SH-SY5Y (cell line): ENCODE measurements at regions not wholly inside any gene's neighbourhood (a gene's known extent, or its start where the extent isn't known, plus 50 kb on each side); places are given as distances from the start of the nearest gene placed in this dataset.

Experiments
- GATA2 ChIP-seq: IDR thresholded peaks from 2 replicates; pipeline ENCODE4 v1.6.1; 2011; ENCODE audit warnings: mild to moderate bottlenecking, low read depth, low read length
- GATA3 ChIP-seq: IDR thresholded peaks from 2 replicates; pipeline ENCODE4 v1.6.1; 2011; ENCODE audit warnings: low read depth, mild to moderate bottlenecking, low read length, moderate library complexity

DNA sequence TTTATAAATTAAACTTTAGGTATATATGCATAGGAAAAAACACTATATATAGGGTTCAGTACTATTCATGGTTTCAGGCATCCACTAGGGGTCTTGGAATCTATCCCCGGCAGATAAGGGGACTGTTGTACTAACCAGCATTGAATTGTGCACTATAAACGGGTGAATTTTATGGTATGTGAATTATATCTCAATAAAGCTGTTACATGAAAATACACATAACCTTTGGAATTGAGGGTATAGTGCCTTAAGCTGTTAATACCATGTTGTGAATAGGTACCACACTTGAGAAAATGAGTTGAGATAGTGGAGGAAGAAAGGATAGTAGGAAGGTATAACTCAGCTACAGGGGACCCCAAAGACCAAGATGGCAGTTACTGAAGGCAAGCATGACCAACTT lies 167.3 kb downstream of the HAUS1 start:
- no peak for TF ChIP-seq GATA2
- no peak for TF ChIP-seq GATA3
